CD4-positive, alpha-beta T cell (primary cell): ENCODE measurements at regions not wholly inside any gene's neighbourhood (a gene's known extent, or its start where the extent isn't known, plus 50 kb on each side); places are given as distances from the start of the nearest gene placed in this dataset.
"Not testable (repeated sequence)": the region's sequence is repeated elsewhere in the genome, so short reads cannot be mapped to it uniquely, and the experiment has no call there.

Experiments
- ATAC-seq: fragments of 200-7000 bp; cut with Tn5 transposase; one replicate; pipeline ENCODE4 v1.10.0; 2022; ENCODE audit warnings: mild to moderate bottlenecking; ENCODE audit not compliant: poor library complexity
- CTCF ChIA-PET: fragments of 350-600 bp; sonication (Branson Sonifier 250); formaldehyde crosslinking; loops from one replicate; lab custom pipeline; 2021; ENCODE audit warnings: antibody characterized with exemption, inconsistent platforms; lab: Charles Lee
- POLR2A ChIA-PET: fragments of 350-600 bp; sonication (Branson Sonifier 250); formaldehyde crosslinking; loops from one replicate; lab custom pipeline; 2021; ENCODE audit warnings: antibody characterized with exemption, inconsistent platforms; lab: Charles Lee
- DNase-seq, 14 experiments: peaks; one replicate each; pipeline ENCODE4 v3.0.0-alpha.2; 2013 to 2020; ENCODE audit warnings: mixed read lengths in 2 of 14
- H3K27ac ChIP-seq, 2 donors: one replicate each; pipeline versions ENCODE4 v1.5.1 to v1.7.0; 2013; ENCODE audit warnings: low read length in 2 of 2, low read depth in 1 of 2, mild to moderate bottlenecking in 1 of 2
- H3K27me3 ChIP-seq, 2 experiments: 1 replicate in 1 of 2; 2 replicates in 1 of 2; pipeline versions ENCODE4 v1.6.1 to v1.7.0; 2013; ENCODE audit warnings: low read length in 2 of 2, control low read depth in 1 of 2, mild to moderate bottlenecking in 1 of 2, moderate library complexity in 1 of 2; ENCODE audit not compliant: insufficient read depth in 2 of 2, control insufficient read depth in 1 of 2
- H3K36me3 ChIP-seq: one replicate; pipeline ENCODE4 v1.6.1; 2013; ENCODE audit warnings: low read length, control low read depth; ENCODE audit not compliant: insufficient read depth
- H3K4me1 ChIP-seq: one replicate; pipeline ENCODE4 v1.6.1; 2013; ENCODE audit warnings: low read length, control low read depth; ENCODE audit not compliant: insufficient read depth
- H3K4me3 ChIP-seq: one replicate; pipeline ENCODE4 v1.5.1; 2013; ENCODE audit warnings: mild to moderate bottlenecking, low read length, moderate library complexity
- H3K9me3 ChIP-seq, 2 experiments: 1 replicate in 1 of 2; 2 replicates in 1 of 2; pipeline versions ENCODE4 v1.6.1 to v1.7.0; 2013; ENCODE audit warnings: low read length in 2 of 2, mild to moderate bottlenecking in 2 of 2, control low read depth in 1 of 2, moderate library complexity in 1 of 2; ENCODE audit not compliant: control insufficient read depth in 1 of 2, insufficient read depth in 1 of 2
- H3K27ac Mint-ChIP-seq: one replicate; pipeline ENCODE4 v1.8.0; 2020; ENCODE audit warnings: mixed read lengths
- H3K27me3 Mint-ChIP-seq: one replicate; pipeline ENCODE4 v1.8.0; 2021; ENCODE audit warnings: mixed read lengths
- H3K36me3 Mint-ChIP-seq: one replicate; pipeline ENCODE4 v1.8.0; 2021; ENCODE audit warnings: low read depth, mixed read lengths
- H3K4me1 Mint-ChIP-seq: one replicate; pipeline ENCODE4 v1.8.0; 2021; ENCODE audit warnings: low read depth, mixed read lengths
- H3K4me3 Mint-ChIP-seq: one replicate; pipeline ENCODE4 v1.8.0; 2020; ENCODE audit warnings: mild to moderate bottlenecking, mixed read lengths
- H3K9me3 Mint-ChIP-seq: one replicate; pipeline ENCODE4 v1.8.0; 2020; ENCODE audit warnings: mixed read lengths
- CTCF ChIP-seq: fragments of 200-600 bp; IDR thresholded peaks from one replicate; pipeline ENCODE4 v1.8.0; 2022; ENCODE audit warnings: antibody characterized with exemption, mild to moderate bottlenecking
- intact Hi-C, 2 experiments: fragments of 100-400 bp; cut with DNase I in 1 of 2; cut with micrococcal nuclease in 1 of 2; formaldehyde crosslinking; loops; one replicate each; pipeline versions ENCODE4 v1.15.1 to v1.9.0; 2023 to 2025; cut with DNase I, micrococcal nuclease

DNA sequence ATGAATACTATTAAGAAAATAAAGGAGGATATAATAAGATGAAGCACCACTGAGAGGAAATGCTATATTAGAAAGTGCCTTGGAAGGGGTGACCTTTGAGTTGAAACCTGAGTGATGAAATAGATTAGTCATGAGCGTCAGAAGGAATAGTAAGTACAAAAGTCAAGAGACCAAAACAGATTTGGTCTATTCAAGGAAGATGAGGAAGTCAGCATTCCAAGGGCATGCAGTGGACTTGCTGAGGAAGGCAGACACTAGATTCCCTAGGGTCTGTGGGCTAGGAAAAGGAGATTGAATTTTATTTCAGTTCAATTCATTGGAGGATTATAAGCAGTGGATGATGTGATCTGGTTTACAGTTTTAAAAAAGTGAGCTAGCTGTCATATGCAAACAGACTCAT lies 73.0 kb upstream of the WDFY3 start:
- no peak for DNase-seq
- no peaks in the 10 kb centered on the region for H3K36me3 Mint-ChIP-seq
- H3K4me1 Mint-ChIP-seq, result no peaks in the 10 kb centered on the region
- Histone ChIP-seq H3K4me1 (no peaks in the 10 kb centered on the region), H3K27ac (no peak overlapping the region), H3K9me3 (peaks cover 4 to 13% of the 10 kb centered on the region in 2 experiments), H3K27me3 (no peaks in the 10 kb centered on the region), H3K36me3 (no peaks in the 10 kb centered on the region), H3K4me3 (no peak overlapping the region)
- ChIA-PET CTCF (no interaction called here), POLR2A (no interaction called here)
- TF ChIP-seq CTCF, result no peak
- intact Hi-C loops, result no loop called here
- no peak overlapping the region for H3K4me3 Mint-ChIP-seq
- H3K27ac Mint-ChIP-seq, result no peak overlapping the region
- no peak for ATAC-seq
- H3K9me3 Mint-ChIP-seq, result no peaks in the 10 kb centered on the region
- H3K27me3 Mint-ChIP-seq, result no peaks in the 10 kb centered on the region

DNA sequence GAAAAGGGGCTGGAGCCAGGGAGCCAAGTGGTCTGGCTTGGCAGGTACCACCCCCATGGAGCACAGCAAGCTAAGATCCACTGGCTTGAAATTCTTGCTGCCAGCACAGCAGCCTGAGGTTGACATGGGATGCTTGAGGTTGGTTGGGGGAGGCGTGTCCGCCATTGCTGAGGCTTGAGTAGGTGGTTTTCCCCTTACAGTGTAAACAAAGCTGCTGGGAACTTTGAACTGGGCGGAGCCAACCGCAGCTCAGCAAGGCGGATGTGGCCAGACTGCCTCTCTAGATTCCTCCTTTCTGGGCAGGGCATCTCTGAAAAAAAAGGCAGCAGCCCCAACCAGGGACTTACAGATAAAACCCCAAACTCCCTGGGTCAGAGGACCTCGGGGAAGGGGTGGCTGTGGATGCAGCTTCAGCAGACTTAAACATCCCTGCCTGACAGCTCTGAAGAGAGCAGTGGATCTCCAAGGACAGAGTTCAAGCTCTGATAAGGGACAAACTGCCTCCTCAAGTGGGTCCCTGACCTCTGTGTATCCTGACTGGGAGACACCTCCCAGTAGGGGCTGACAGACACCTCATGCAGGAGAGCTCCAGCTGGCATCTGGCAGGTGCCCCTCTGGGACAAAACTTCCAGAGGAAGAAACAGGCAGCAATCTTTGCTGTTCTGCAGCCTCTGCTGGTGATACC lies 77.5 kb upstream of the WDFY3 start:
- ATAC-seq, H3K36me3 ChIP-seq, H3K27me3 Mint-ChIP-seq, H3K27ac ChIP-seq, H3K36me3 Mint-ChIP-seq, H3K9me3 Mint-ChIP-seq, H3K4me1 Mint-ChIP-seq, H3K27ac Mint-ChIP-seq, H3K4me3 ChIP-seq, H3K4me3 Mint-ChIP-seq, H3K27me3 ChIP-seq, H3K4me1 ChIP-seq, POLR2A ChIA-PET, intact Hi-C loops, CTCF ChIA-PET: not testable (repeated sequence)
- peak in 4 of 14 experiments; percentile 0 to 53 (median 34) for DNase-seq
- H3K9me3 ChIP-seq, result peaks cover 0 to 13% of the 10 kb centered on the region in 2 experiments

DNA sequence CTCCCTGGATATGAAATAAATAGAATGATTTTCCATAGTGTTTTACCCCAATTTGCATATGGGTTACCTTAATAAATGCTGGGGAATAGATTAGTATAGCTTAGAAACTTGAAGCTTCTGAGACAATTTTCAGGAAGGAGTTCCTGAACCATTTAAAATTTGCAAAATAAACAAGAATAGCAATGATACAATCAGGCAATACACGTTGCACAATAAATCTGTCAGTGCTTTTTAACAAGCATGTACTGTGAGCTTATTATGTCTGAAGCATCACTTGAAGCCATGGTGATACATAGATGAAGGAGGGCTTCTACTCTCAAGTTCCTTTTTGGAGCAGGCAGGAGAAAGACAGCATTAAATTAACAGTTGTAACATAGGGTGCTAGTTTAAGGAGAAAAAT lies 84.2 kb upstream of the WDFY3 start:
- H3K4me1 Mint-ChIP-seq, result no peaks in the 10 kb centered on the region
- ChIA-PET POLR2A (no interaction called here), CTCF (interaction anchor here (1.2 kb wide), 1 partner anchor 11 kb away, joined by 4 read pairs; no protein-coding TSS in a partner anchor)
- no peak for TF ChIP-seq CTCF
- Histone ChIP-seq H3K27me3 (no peaks in the 10 kb centered on the region), H3K36me3 (no peaks in the 10 kb centered on the region), H3K27ac (no peak overlapping the region), H3K4me3 (no peak overlapping the region), H3K9me3 (no peaks in the 10 kb centered on the region), H3K4me1 (no peaks in the 10 kb centered on the region)
- ATAC-seq (no peak), DNase-seq (no peak)
- H3K27ac Mint-ChIP-seq, result no peak overlapping the region
- H3K4me3 Mint-ChIP-seq, result no peak overlapping the region
- no peaks in the 10 kb centered on the region for H3K36me3 Mint-ChIP-seq
- intact Hi-C loops, result no loop called here
- H3K27me3 Mint-ChIP-seq, result no peaks in the 10 kb centered on the region
- peaks cover 6% of the 10 kb centered on the region for H3K9me3 Mint-ChIP-seq

DNA sequence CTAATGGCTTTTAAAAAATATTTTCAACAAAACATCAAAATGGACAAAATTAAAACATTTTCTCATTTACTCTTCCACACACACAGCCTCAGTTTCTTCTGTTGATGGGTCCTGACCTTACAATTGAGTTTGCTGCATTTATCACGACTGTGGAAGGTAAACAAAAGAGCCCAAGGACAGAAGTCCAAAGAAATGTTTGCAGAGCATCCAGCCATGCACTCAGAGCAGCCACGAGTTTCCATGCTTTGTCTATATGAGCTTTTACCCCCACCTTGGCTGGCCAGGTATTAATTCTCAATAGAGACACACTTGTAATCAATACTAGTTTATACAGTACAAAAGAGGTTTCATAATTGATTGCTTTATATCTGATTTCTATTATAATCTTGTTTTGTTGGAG lies 85.0 kb upstream of the WDFY3 start:
- Histone ChIP-seq H3K9me3 (no peaks in the 10 kb centered on the region), H3K4me3 (no peak overlapping the region), H3K27me3 (no peaks in the 10 kb centered on the region), H3K4me1 (no peaks in the 10 kb centered on the region), H3K27ac (no peak overlapping the region), H3K36me3 (no peaks in the 10 kb centered on the region)
- Mint-ChIP-seq H3K27ac (no peak overlapping the region), H3K27me3 (no peaks in the 10 kb centered on the region), H3K4me3 (no peak overlapping the region), H3K36me3 (no peaks in the 10 kb centered on the region), H3K9me3 (peaks cover 6% of the 10 kb centered on the region), H3K4me1 (no peaks in the 10 kb centered on the region)
- DNase-seq, result no peak
- TF ChIP-seq CTCF, result no peak
- ATAC-seq, result no peak
- ChIA-PET CTCF (no interaction called here), POLR2A (no interaction called here)
- intact Hi-C loops, result no loop called here

DNA sequence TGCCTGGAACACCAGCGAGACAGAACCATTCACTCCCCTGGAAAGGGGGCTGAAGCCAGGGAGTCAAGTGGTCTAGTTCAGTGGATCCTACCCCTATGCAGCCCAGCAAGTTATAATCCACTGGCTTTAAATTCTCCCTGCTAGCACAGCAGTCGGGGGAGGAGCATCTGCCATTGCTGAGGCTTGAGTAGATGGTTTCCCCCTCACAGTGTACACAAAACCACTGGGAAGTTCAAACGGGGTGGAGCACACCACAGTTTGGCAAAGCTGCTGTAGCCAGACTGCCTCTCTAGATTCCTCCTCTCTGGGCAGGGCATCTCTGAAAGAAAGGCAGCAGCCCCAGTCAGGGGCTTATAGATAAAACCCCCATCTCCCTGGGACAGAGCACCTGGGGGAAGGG lies 88.4 kb upstream of the WDFY3 start:
- H3K27me3 Mint-ChIP-seq, CTCF ChIA-PET, H3K27ac Mint-ChIP-seq, DNase-seq, H3K9me3 ChIP-seq, H3K27me3 ChIP-seq, H3K27ac ChIP-seq, H3K4me3 ChIP-seq, H3K4me3 Mint-ChIP-seq, H3K9me3 Mint-ChIP-seq, intact Hi-C loops, H3K36me3 Mint-ChIP-seq, H3K4me1 ChIP-seq, POLR2A ChIA-PET, H3K4me1 Mint-ChIP-seq, ATAC-seq, H3K36me3 ChIP-seq: not testable (repeated sequence)
